H1 (cell line): ENCODE measurements at regions not wholly inside any gene's neighbourhood (a gene's known extent, or its start where the extent isn't known, plus 50 kb on each side); places are given as distances from the start of the nearest gene placed in this dataset.

Experiments
- CTCF ChIA-PET: fragments of 300-600 bp; sonication (Branson Sonifier 250); formaldehyde crosslinking; loops from one replicate; lab custom pipeline; 2021; ENCODE audit not compliant: partially characterized antibody; lab: Charles Lee
- POLR2A ChIA-PET: fragments of 300-600 bp; sonication (Branson Sonifier 250); formaldehyde crosslinking; loops from one replicate; lab custom pipeline; 2021; ENCODE audit warnings: inconsistent platforms; ENCODE audit not compliant: partially characterized antibody; lab: Charles Lee
- DNase-seq, 2 experiments: peaks; one replicate each; pipeline versions ENCODE4 v3.0.0 to v3.0.0-alpha.2; 2010 to 2022; ENCODE audit warnings: low spot score in 2 of 2, low read depth in 1 of 2, mixed read lengths in 1 of 2
- FAIRE-seq: peaks from 2 replicates; lab custom pipeline; 2011; peaks lifted over from hg19 to GRCh38; lab: Jason Lieb, UNC
- H2AFZ ChIP-seq: 2 replicates; pipeline ENCODE4 v1.8.1; 2012; ENCODE audit warnings: low read length, inconsistent platforms
- H2AK5ac ChIP-seq: 2 replicates; pipeline ENCODE4 v1.6.1; 2013; ENCODE audit warnings: low read depth, low read length
- H2BK120ac ChIP-seq: replicated peaks from 2 replicates; pipeline ENCODE3; 2013; ENCODE audit warnings: low read depth, low read length, inconsistent platforms
- H2BK12ac ChIP-seq: 2 replicates; pipeline ENCODE4 v1.6.1; 2013; ENCODE audit warnings: low read depth, low read length
- H2BK15ac ChIP-seq: 2 replicates; pipeline ENCODE4 v1.6.1; 2013; ENCODE audit warnings: low read length
- H2BK20ac ChIP-seq: 2 replicates; pipeline ENCODE4 v1.6.1; 2013; ENCODE audit warnings: low read length
- H2BK5ac ChIP-seq: 2 replicates; pipeline ENCODE4 v1.6.1; 2013; ENCODE audit warnings: low read depth, low read length
- H3K14ac ChIP-seq: 2 replicates; pipeline ENCODE4 v1.6.1; 2013; ENCODE audit warnings: inconsistent platforms; ENCODE audit not compliant: insufficient read length
- H3K18ac ChIP-seq: 2 replicates; pipeline ENCODE4 v1.6.1; 2013; ENCODE audit warnings: low read length; ENCODE audit errors: extremely low read depth
- H3K23ac ChIP-seq: 2 replicates; pipeline ENCODE4 v1.6.1; 2013; ENCODE audit warnings: inconsistent platforms; ENCODE audit not compliant: insufficient read length
- H3K23me2 ChIP-seq: 2 replicates; pipeline ENCODE4 v1.6.1; 2013; ENCODE audit warnings: low read depth, low read length
- H3K27ac ChIP-seq: 2 replicates; pipeline ENCODE4 v1.6.1; 2011; ENCODE audit warnings: low read depth, low read length, inconsistent platforms
- H3K27me3 ChIP-seq, 4 experiments: replicated peaks in 1 of 4; 1 replicate in 1 of 4; 2 replicates in 3 of 4; pipeline versions ENCODE4 v1.6.1 to v1.8.1; 2011 to 2013; ENCODE audit warnings: low read length in 3 of 4, mild to moderate bottlenecking in 3 of 4, inconsistent platforms in 2 of 4, mixed read lengths in 2 of 4, moderate library complexity in 1 of 4; ENCODE audit not compliant: control insufficient read depth in 3 of 4, insufficient read depth in 3 of 4; ENCODE audit errors: extremely low read depth in 1 of 4
- H3K36me3 ChIP-seq, 4 experiments: 2 replicates each; pipeline versions ENCODE4 v1.6.1 to v1.8.1; 2011 to 2013; ENCODE audit warnings: mild to moderate bottlenecking in 4 of 4, low read length in 3 of 4, moderate library complexity in 2 of 4, control low read depth in 1 of 4, inconsistent platforms in 1 of 4; ENCODE audit not compliant: insufficient read depth in 4 of 4, control insufficient read depth in 2 of 4
- H3K4ac ChIP-seq: replicated peaks from 2 replicates; pipeline ENCODE3; 2013; ENCODE audit warnings: low read length, low read depth, mixed read lengths, inconsistent platforms; ENCODE audit not compliant: insufficient read length
- H3K4me1 ChIP-seq, 4 experiments: replicated peaks in 1 of 4; 1 replicate in 1 of 4; 2 replicates in 3 of 4; pipeline versions ENCODE4 v1.6.1 to v1.8.1; 2011 to 2013; ENCODE audit warnings: low read length in 3 of 4, inconsistent platforms in 2 of 4, mixed read lengths in 1 of 4; ENCODE audit not compliant: insufficient read depth in 4 of 4, control insufficient read depth in 3 of 4
- H3K4me2 ChIP-seq, 2 experiments: 2 replicates each; pipeline versions ENCODE4 v1.6.1 to v1.8.1; 2011 to 2013; ENCODE audit warnings: low read depth in 2 of 2, low read length in 2 of 2, control low read depth in 1 of 2, inconsistent platforms in 1 of 2, mild to moderate bottlenecking in 1 of 2; ENCODE audit not compliant: insufficient read depth in 1 of 2
- H3K4me3 ChIP-seq, 4 experiments: fragments of 200-600, 300-600 bp in 1 of 4; sonication (generic), shearing (Covaris generic), sonication (Bioruptor Twin) in 1 of 4; 2 replicates each; pipeline versions ENCODE4 v1.5.1 to v1.8.1; 2011 to 2016; ENCODE audit warnings: low read length in 4 of 4, low read depth in 3 of 4, control low read depth in 2 of 4, inconsistent platforms in 2 of 4, mild to moderate bottlenecking in 2 of 4, mixed read lengths in 1 of 4, moderate library complexity in 1 of 4; ENCODE audit not compliant: insufficient read depth in 2 of 4; ENCODE audit errors: extremely low read depth in 1 of 4
- H3K56ac ChIP-seq: replicated peaks from 2 replicates; pipeline ENCODE3; 2013; ENCODE audit warnings: low read depth, mild to moderate bottlenecking, mixed read lengths, low read length, inconsistent platforms; ENCODE audit not compliant: insufficient read length
- H3K79me1 ChIP-seq: 2 replicates; pipeline ENCODE4 v1.6.1; 2013; ENCODE audit warnings: low read depth, low read length, control low read depth
- H3K79me2 ChIP-seq, 2 experiments: 2 replicates each; pipeline versions ENCODE4 v1.6.1 to v1.8.1; 2012 to 2013; ENCODE audit warnings: low read length in 2 of 2, mild to moderate bottlenecking in 2 of 2, inconsistent platforms in 1 of 2; ENCODE audit not compliant: insufficient read depth in 2 of 2, control insufficient read depth in 1 of 2
- H3K9ac ChIP-seq, 4 experiments: replicated peaks in 1 of 4; 1 replicate in 1 of 4; 2 replicates in 3 of 4; pipeline versions ENCODE4 v1.6.1 to v1.8.1; 2011 to 2013; ENCODE audit warnings: low read depth in 3 of 4, low read length in 3 of 4, control low read depth in 2 of 4, mild to moderate bottlenecking in 2 of 4, moderate library complexity in 2 of 4, inconsistent platforms in 1 of 4; ENCODE audit errors: extremely low read depth in 1 of 4
- H3K9me3 ChIP-seq, 2 experiments: 2 replicates each; pipeline versions ENCODE4 v1.6.1 to v1.8.1; 2012 to 2013; ENCODE audit warnings: mild to moderate bottlenecking in 2 of 2, moderate library complexity in 2 of 2, control low read depth in 1 of 2, inconsistent platforms in 1 of 2, low read depth in 1 of 2, low read length in 1 of 2, mixed read lengths in 1 of 2; ENCODE audit not compliant: insufficient read depth in 2 of 2
- H4K20me1 ChIP-seq, 2 experiments: replicated peaks in 1 of 2; 2 replicates each; pipeline versions ENCODE3 to v1.8.1; 2011 to 2013; ENCODE audit warnings: inconsistent platforms in 2 of 2, low read length in 2 of 2, mild to moderate bottlenecking in 1 of 2; ENCODE audit not compliant: insufficient read depth in 2 of 2, control insufficient read depth in 1 of 2
- H4K5ac ChIP-seq: 2 replicates; pipeline ENCODE4 v1.6.1; 2013; ENCODE audit warnings: low read length, low read depth, mixed read lengths, inconsistent platforms; ENCODE audit not compliant: insufficient read length
- H4K8ac ChIP-seq: 2 replicates; pipeline ENCODE4 v1.8.0; 2013; ENCODE audit warnings: mild to moderate bottlenecking, moderate library complexity, low read length, inconsistent platforms; ENCODE audit not compliant: insufficient read depth; ENCODE audit errors: extremely low read depth
- H4K91ac ChIP-seq: replicated peaks from 2 replicates; pipeline ENCODE3; 2013; ENCODE audit warnings: low read length, mixed read lengths, inconsistent platforms; ENCODE audit not compliant: insufficient read length
- ASH2L ChIP-seq: fragments of 200-600, 300-600 bp; sonication (generic); IDR thresholded peaks from one replicate; pipeline ENCODE4 v1.7.1; 2017; ENCODE audit warnings: low read length
- NRF1 ChIP-seq: IDR thresholded peaks from 2 replicates; pipeline ENCODE4 v1.6.1; 2011; ENCODE audit warnings: mild to moderate bottlenecking, low read depth, low read length, improper control_type of control experiment
- PHF8 ChIP-seq: fragments of 200-600 bp; sonication (generic); conservative IDR thresholded peaks from 2 replicates; pipeline ENCODE4 v1.7.1; 2012; ENCODE audit warnings: low read depth, mild to moderate bottlenecking, inconsistent platforms, low read length, moderate library complexity
- RNF2 ChIP-seq: fragments of 200-900, 300-1000 bp; sonication (generic); IDR thresholded peaks from 2 replicates; pipeline ENCODE4 v1.7.1; 2016; ENCODE audit warnings: borderline replicate concordance, low read depth, mild to moderate bottlenecking, antibody characterized with exemption, low read length; ENCODE audit not compliant: poor library complexity, severe bottlenecking; ENCODE audit errors: missing control alignments
- SUZ12 ChIP-seq: fragments of 200-600 bp; sonication (generic); IDR thresholded peaks from 2 replicates; pipeline ENCODE4 v1.6.1; 2012; ENCODE audit warnings: mild to moderate bottlenecking, inconsistent platforms, low read length, moderate library complexity, mixed read lengths
- TBP ChIP-seq: IDR thresholded peaks from 2 replicates; pipeline ENCODE4 v1.6.1; 2011; ENCODE audit warnings: low read depth, low read length, improper control_type of control experiment
- USF2 ChIP-seq: IDR thresholded peaks from 2 replicates; pipeline ENCODE4 v1.6.1; 2011; ENCODE audit warnings: low read length, improper control_type of control experiment
- WGBS, 2 experiments: shearing (Covaris generic) in 1 of 2; methylation state at CpG; one replicate each; pipeline versions ENCODE4 v1.1.6 to v1.1.7; 2013 to 2015; ENCODE audit warnings: low lambda C conversion rate in 2 of 2, mixed read lengths in 2 of 2, inconsistent platforms in 1 of 2, low coverage in 1 of 2, missing lambda C conversion rate in 1 of 2; ENCODE audit not compliant: insufficient replicate concordance in 2 of 2, insufficient coverage in 1 of 2, insufficient read length in 1 of 2; ENCODE audit errors: extremely low coverage in 1 of 2, missing lambda C conversion rate in 1 of 2; 5-methylcytosine and 5-hydroxymethylcytosine counted together

GRCh38 chr6:33886673-33887144 is 82.9 kb upstream of the MLN start:
- Histone ChIP-seq H3K36me3 (no peaks in the 10 kb centered on the region), H3K4me1 (no peaks in the 10 kb centered on the region), H2BK12ac (no peak overlapping the region), H4K91ac (no peak overlapping the region), H4K5ac (no peak overlapping the region), H2AK5ac (no peak overlapping the region), H2AFZ (no peak overlapping the region), H3K9ac (no peak overlapping the region), H4K20me1 (no peaks in the 10 kb centered on the region), H3K23ac (no peak overlapping the region), H3K27ac (no peak overlapping the region), H3K9me3 (no peaks in the 10 kb centered on the region), H3K4ac (no peak overlapping the region), H3K56ac (no peak overlapping the region), H3K79me1 (no peaks in the 10 kb centered on the region), H2BK120ac (peak overlapping the region; percentile 33), H2BK5ac (no peak overlapping the region), H3K23me2 (no peaks in the 10 kb centered on the region), H3K18ac (no peak overlapping the region), H2BK15ac (no peak overlapping the region), H3K27me3 (no peaks in the 10 kb centered on the region), H4K8ac (no peak overlapping the region), H3K79me2 (no peaks in the 10 kb centered on the region), H3K4me3 (no peak overlapping the region), H3K14ac (no peak overlapping the region), H2BK20ac (no peak overlapping the region), H3K4me2 (no peak overlapping the region)
- no peak for FAIRE-seq
- ChIA-PET CTCF (no interaction called here), POLR2A (no interaction called here)
- no peak for DNase-seq
- WGBS, 2 experiments, result 83% methylated on average over 11 of the region's 11 CpGs; no CpG with 5 or more reads in 1 of the 2 experiments
- TF ChIP-seq ASH2L, result no peak
- TF ChIP-seq SUZ12, result no peak
- TF ChIP-seq PHF8, result no peak
- TF ChIP-seq NRF1, result no peak
- no peak for TF ChIP-seq USF2
- TF ChIP-seq RNF2, result no peak
- TF ChIP-seq TBP, result no peak
